Ovary (tissue), 3 donors: ENCODE measurements at regions not wholly inside any gene's neighbourhood (a gene's known extent, or its start where the extent isn't known, plus 50 kb on each side); places are given as distances from the start of the nearest gene placed in this dataset.

Experiments
- POLR2A ChIP-seq: fragments of 450-650 bp; IDR thresholded peaks from one replicate; pipeline ENCODE4 v1.6.1; 2017; ENCODE audit warnings: antibody characterized with exemption, mild to moderate bottlenecking, moderate library complexity
- TF ChIP-seq, protein P1 (sequence below), 3 donors: fragments of 450-650 bp in 2 of 3; fragments of 200-600 bp in 1 of 3; IDR thresholded peaks; one replicate each; pipeline versions ENCODE4 v1.5.1 to v1.8.0; 2016 to 2022; ENCODE audit warnings: antibody characterized with exemption in 3 of 3, mild to moderate bottlenecking in 1 of 3
- donor health status: DM: no; HTN: no; CAD: no.

- TF ChIP-seq POLR2A: no peak
- TF ChIP-seq, protein P1, sequence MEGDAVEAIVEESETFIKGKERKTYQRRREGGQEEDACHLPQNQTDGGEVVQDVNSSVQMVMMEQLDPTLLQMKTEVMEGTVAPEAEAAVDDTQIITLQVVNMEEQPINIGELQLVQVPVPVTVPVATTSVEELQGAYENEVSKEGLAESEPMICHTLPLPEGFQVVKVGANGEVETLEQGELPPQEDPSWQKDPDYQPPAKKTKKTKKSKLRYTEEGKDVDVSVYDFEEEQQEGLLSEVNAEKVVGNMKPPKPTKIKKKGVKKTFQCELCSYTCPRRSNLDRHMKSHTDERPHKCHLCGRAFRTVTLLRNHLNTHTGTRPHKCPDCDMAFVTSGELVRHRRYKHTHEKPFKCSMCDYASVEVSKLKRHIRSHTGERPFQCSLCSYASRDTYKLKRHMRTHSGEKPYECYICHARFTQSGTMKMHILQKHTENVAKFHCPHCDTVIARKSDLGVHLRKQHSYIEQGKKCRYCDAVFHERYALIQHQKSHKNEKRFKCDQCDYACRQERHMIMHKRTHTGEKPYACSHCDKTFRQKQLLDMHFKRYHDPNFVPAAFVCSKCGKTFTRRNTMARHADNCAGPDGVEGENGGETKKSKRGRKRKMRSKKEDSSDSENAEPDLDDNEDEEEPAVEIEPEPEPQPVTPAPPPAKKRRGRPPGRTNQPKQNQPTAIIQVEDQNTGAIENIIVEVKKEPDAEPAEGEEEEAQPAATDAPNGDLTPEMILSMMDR (IDR thresholded peaks at IDR 0.05): no peak
Observed at GRCh38 chr4:3831529-3832150, 65.5 kb downstream of the ADRA2C start.
